HG02885 (cell line): ENCODE measurements at regions not wholly inside any gene's neighbourhood (a gene's known extent, or its start where the extent isn't known, plus 50 kb on each side); places are given as distances from the start of the nearest gene placed in this dataset.

Source experiments
- ATAC-seq: cut with Tn5 transposase; IDR thresholded peaks from one replicate; pipeline ENCODE4 v1.9.1; 2021; ENCODE audit warnings: mild to moderate bottlenecking; ENCODE audit not compliant: unreplicated experiment, poor library complexity

GRCh38 chr2:172348555-172349288 lies 78.7 kb upstream of the ITGA6 start:
- ATAC-seq, result no peak

DNA sequence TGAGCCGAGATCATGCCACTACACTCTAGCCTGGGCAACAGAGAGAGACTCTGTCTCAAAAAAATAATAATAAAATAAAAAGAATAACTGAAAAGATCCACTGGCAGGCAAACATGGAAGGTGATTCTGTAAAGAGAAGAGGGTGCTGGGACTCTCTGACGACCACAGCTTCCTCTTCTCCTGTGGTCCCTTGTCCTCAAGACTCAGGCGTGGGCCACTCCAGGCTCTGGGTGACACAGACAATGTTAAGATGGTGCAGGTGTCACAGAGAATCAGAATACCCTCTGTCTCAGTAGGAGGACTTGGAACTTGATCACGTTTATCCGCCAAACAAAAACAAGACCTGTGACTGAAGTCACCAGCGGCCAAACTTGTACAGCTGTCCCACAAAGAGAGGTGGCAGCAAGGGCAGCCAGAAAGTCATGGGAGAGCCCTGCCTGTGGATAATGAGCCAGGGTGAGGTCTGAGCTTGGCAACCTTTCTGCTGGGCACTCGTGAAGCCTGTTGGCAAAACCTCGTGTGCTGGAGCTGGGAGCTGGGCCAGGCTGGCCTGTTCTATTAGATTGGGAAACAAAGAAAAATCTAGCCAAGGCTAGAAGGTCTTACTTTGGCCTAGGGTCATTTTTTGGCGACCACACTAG lies 76.4 kb upstream of the ITGA6 start:
- no peak for ATAC-seq

DNA sequence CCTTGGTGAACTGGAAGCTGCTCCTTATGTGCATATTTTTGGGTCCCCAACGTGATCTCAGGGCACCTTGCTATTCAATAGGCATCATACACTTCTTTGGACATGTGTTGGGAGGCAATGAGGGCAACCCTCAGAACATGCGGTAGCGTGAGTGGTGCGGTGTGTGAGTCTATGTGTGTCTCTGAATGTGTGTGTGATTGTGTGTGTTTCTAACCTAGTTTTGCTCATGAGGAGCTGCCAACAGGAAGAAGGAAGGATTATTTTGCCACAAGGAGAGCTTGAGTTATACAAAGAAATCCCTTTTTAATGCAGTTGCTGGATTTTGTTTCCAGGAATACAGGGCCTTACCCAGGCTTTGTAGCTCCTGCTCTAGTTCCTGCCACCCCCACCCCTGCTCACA lies 75.8 kb upstream of the ITGA6 start:
- ATAC-seq, result no peak

DNA sequence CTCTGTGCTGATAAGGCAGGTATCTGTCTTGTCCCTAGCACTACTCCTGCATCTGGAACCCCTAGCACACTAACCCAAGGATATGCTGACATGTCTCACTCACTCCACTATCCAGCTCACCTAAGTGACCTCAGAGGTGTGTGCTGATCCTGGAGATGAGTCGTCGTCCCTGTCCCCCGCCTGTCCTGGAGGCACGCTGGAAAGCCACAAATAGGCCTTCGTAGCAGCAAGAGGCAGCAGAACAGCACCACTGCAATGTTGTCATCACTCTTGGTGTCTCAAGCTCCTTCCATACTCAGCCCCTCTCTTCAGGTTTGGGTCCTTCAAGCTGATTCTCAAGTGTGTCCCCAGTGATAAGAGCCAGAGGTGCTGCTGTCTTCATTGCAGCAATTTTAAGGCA lies 73.0 kb upstream of the ITGA6 start:
- no peak for ATAC-seq

GRCh38 chr2:172357442-172357841 lies 69.9 kb upstream of the ITGA6 start:
- no peak for ATAC-seq

- ATAC-seq, result no peak
These were observed 68.5 kb upstream of the ITGA6 start for GRCh38 chr2:172358691-172359556.

DNA sequence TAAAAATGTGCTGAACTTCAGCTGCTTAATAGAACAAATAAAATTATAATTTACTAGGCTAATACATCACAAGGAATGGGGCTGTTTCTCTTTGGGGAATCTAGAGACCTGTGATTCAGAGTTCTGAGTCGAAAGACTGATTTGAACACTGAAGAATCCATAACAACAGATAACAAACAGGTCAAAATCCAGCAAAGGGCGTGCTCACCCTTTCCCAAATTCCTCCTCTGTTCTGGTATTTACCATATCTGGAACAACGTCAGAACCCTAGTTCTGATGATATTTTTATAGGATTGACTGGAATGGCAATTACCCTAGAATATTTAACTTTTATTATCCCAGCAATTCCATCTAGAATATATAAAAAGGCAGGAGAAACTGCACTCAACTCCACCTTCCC lies 66.0 kb upstream of the ITGA6 start:
- no peak for ATAC-seq

- no peak for ATAC-seq
These were observed 65.5 kb upstream of the ITGA6 start for GRCh38 chr2:172361840-172362239.

DNA sequence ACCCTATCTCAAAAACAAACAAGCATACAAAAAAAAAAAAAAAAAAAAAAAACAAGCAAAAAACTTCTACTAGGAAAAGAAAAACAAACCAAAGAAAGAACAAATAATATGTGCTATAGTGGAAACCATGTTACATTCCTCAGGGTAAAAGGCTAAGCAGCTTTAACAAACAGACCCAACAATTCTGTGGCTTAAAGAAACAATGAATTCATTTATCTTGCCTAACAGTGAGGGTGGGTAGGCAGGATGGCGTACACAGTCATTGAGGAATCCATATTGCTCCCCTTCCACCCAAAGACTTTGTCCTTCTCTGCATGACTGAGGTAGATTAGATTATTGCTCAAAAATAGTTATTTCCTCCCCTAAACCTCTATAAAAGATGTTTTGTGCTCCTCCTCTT lies 63.1 kb upstream of the ITGA6 start:
- ATAC-seq, result no peak

DNA sequence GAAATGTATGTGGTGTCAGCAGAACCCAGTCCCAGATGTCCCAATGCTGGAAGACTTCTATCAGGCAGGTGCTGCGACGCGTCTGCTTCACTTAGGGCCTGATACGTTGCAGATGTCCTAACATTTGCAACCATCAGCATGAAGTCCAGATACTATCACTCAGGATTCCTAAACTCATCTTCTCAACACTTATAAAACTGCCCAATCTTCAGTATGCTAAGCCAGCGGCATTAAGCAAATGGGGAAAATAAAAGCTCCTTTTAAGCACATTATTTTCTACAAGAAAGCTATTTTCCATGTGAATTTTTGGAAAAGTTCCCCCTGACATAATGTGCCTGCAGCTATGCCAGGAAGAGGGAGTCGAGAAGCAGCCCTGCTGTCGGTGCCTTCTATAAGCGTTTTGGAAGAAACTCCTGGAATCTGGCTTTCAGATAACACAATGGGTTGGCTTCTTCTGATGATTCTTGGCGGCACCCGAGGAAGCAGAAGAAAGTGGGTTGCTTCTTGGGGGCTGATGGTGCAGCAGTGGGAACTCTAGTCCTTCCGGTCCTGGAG lies 60.7 kb upstream of the ITGA6 start:
- no peak for ATAC-seq

DNA sequence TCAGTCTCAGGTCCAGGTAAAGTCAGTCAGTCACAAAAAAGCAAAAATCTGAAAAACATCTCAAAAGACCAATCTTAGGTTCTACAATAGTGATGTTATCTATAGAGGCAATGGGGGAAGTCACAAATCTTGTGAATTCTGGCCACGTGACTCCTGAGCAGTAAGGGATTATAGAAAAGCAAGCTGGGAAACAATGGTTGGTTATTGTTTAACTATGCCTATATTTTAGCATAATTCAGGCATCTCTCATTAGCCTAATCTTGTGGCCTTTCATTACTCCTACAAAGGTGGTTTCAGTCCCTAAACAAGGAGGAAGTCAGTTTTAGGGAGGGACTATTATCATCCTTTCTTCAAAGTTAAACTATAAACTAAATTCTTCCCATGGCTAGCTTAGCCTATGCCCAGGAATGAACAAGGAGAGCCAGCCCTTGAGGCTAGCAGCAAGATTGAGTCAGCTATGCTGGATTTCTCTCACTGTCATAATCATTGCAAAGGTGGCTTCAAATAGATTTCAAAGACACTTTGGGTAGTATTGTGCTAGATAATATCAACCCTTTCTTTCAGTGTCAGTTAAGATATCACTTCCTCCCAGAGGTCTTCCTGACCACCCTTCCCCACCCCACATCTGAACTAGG lies 56.4 kb upstream of the ITGA6 start:
- ATAC-seq, result no peak

DNA sequence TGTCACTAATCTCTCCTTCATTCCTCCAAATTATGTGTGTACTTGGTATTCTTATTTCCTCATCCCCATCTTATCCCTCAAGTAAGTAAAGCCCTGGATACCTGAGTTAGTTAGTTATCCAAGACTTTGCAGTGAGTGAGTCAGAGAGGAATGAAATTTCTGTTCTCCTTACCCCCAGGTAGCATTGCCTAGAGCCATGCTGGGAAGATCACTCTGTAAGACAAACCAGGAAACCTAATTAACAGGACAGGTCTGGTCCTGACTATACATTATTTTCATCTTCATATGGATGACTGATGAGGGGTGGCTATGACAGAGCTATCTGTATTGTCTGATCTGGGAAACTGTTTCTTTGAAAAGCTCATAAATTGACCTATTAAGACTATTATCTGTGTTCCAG lies 55.0 kb upstream of the ITGA6 start:
- ATAC-seq, result no peak

GRCh38 chr2:172373076-172373475 lies 54.3 kb upstream of the ITGA6 start:
- ATAC-seq, result no peak

- no peak for ATAC-seq
These were observed 53.6 kb upstream of the ITGA6 start for GRCh38 chr2:172373766-172374165.

DNA sequence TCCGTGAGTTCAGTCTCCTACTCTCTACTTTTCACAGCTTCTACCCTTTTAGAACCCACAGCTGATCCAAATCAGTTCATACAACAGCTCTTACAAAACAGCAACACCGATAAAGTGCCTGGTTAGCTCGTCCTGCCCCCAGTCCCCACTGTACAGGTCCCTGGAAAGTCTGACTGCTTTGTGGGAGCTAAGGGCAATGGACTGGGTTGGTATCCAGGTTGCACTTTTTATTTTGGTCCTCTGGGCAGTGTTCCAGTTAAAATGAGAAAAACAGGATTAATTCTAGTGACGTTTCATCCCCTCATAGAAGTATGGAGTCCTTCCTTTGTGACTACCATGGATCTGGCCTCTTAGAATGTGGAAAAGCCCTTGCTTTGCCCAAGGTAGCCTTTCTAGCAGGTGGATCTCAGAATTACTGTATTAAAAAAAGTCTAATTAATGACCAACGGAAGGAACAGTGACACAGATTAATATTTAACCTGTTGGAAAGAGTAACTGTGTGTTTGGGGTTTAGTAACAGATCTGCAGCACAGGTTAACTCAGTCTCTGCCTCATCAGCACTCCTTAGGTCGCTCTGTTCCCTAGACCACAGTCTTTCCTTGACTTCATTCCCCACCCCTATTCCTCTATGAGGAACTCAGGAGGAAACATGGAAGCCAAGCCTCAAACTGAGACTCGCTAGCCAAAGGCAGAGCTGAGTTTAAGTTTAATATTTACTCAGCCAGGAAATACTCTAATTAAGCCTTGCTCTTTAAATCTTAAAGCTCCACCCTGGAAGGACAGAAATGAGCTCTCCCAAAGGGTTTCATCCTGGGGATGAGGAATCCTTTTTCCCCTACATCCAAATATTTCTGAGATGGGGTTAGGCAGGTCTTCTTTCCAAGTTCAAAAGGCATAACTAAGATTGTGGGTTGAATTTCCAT lies 52.8 kb upstream of the ITGA6 start:
- no peak for ATAC-seq

DNA sequence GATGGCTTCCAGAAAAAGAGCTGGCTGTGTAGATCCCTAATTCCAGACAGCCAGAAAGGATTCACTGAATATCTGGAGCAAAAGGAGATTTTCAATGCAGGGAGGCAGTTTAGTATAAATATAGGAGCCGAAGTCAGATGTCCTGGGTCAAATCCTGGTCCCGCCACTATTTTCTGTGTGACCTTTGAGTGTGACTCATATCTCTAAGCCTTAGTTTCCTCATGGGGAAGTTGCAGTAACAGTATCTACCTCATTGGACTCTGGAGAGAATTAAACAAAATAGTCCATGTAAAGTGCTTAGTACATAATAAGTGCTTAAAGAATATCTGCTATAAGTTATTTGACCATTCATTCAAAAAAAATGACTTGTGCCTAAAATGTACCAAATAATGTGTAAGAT lies 52.1 kb upstream of the ITGA6 start:
- ATAC-seq, result no peak

DNA sequence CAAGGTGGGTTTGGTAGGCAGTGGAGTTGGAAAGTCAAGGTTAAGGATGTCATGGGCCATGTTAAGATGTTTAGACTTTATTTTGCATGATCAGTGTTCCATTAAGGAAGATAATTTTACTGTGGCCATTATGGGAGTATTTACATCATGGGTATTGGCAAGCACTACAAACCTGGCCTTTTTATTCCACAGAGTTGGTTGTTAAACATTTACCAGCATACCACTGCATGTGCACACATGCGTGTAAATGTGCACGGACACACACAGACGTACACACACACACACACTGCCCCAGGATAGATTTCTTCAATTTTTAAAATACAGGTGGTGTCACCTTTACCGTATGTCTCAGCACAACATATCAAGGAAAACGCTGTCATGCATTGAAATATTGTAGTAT lies 51.4 kb upstream of the ITGA6 start:
- no peak for ATAC-seq

- ATAC-seq, result no peak
These were observed 50.8 kb upstream of the ITGA6 start for GRCh38 chr2:172376505-172377125.

GRCh38 chr2:172377408-172377807 lies 50.0 kb upstream of the ITGA6 start:
- ATAC-seq, result no peak
